GM12865 (cell line): ENCODE measurements at regions not wholly inside any gene's neighbourhood (a gene's known extent, or its start where the extent isn't known, plus 50 kb on each side); places are given as distances from the start of the nearest gene placed in this dataset.

ENCODE experiments used
- DNase-seq: peaks from one replicate; pipeline ENCODE4 v3.0.0; 2010; ENCODE audit warnings: low read depth
- H3K4me3 ChIP-seq: 2 replicates; pipeline ENCODE4 v1.5.1; 2011; ENCODE audit warnings: mild to moderate bottlenecking, low read depth, low read length, control low read depth
- CTCF ChIP-seq: IDR thresholded peaks from 2 replicates; pipeline ENCODE4 v1.5.1; 2011; ENCODE audit warnings: low read length, control low read depth, low read depth, inconsistent platforms; ENCODE audit not compliant: insufficient read depth; ENCODE audit errors: missing control alignments

GRCh38 chr14:58765418-58765831 is 127.7 kb downstream of the DACT1 start:
- no peak overlapping the region for H3K4me3 ChIP-seq
- DNase-seq: no peak
- TF ChIP-seq CTCF: no peak

GRCh38 chr14:58765843-58766242 is 128.1 kb downstream of the DACT1 start:
- no peak overlapping the region for H3K4me3 ChIP-seq
- no peak for TF ChIP-seq CTCF
- DNase-seq: no peak

GRCh38 chr14:58769011-58769643 is 131.4 kb downstream of the DACT1 start:
- no peak overlapping the region for H3K4me3 ChIP-seq
- TF ChIP-seq CTCF: no peak
- DNase-seq: no peak

GRCh38 chr14:58769771-58770170 is 132.0 kb downstream of the DACT1 start:
- TF ChIP-seq CTCF: no peak
- DNase-seq: no peak
- H3K4me3 ChIP-seq: no peak overlapping the region

- H3K4me3 ChIP-seq: no peak overlapping the region
- no peak for DNase-seq
- TF ChIP-seq CTCF: no peak
These were observed 132.8 kb downstream of the DACT1 start for GRCh38 chr14:58770491-58770982.

- DNase-seq: no peak
- no peak for TF ChIP-seq CTCF
- H3K4me3 ChIP-seq: no peak overlapping the region
These were observed 133.3 kb downstream of the DACT1 start for GRCh38 chr14:58771016-58771415.

GRCh38 chr14:58772116-58772515 is 134.4 kb downstream of the DACT1 start:
- no peak for TF ChIP-seq CTCF
- no peak for DNase-seq
- no peak overlapping the region for H3K4me3 ChIP-seq
